GM23338 (cell line): ENCODE measurements at regions not wholly inside any gene's neighbourhood (a gene's known extent, or its start where the extent isn't known, plus 50 kb on each side); places are given as distances from the start of the nearest gene placed in this dataset.

Experiments
- ATAC-seq: fragments of 200-7000 bp; cut with Tn5 transposase; 3 replicates; pipeline ENCODE4 v1.9.1; 2020
- DNase-seq: peaks from one replicate; pipeline ENCODE4 v3.0.0-alpha.2; 2015; ENCODE audit warnings: low spot score
- H2AFZ ChIP-seq: fragments of 200-600 bp; sonication (generic); 2 replicates; pipeline ENCODE4 v1.8.0; 2016; ENCODE audit warnings: antibody characterized with exemption, mild to moderate bottlenecking, moderate library complexity
- H3F3A ChIP-seq: fragments of 200-600 bp; sonication (generic); replicated peaks from 2 replicates; pipeline ENCODE4 v1.8.0; 2017; ENCODE audit warnings: antibody characterized with exemption, mixed run types, low read depth
- H3K27ac ChIP-seq: fragments of 200-600 bp; sonication (generic); 2 replicates; pipeline ENCODE4 v1.6.1; 2016; ENCODE audit warnings: low read depth
- H3K27me3 ChIP-seq: fragments of 200-600 bp; sonication (generic); 2 replicates; pipeline ENCODE4 v1.8.0; 2016; ENCODE audit warnings: mild to moderate bottlenecking, mixed run types, moderate library complexity; ENCODE audit not compliant: insufficient read depth
- H3K36me3 ChIP-seq: fragments of 200-600 bp; sonication (generic); 2 replicates; pipeline ENCODE4 v1.8.0; 2016; ENCODE audit warnings: mild to moderate bottlenecking; ENCODE audit not compliant: insufficient read depth
- H3K4me1 ChIP-seq: fragments of 200-600 bp; sonication (generic); 2 replicates; pipeline ENCODE4 v1.8.0; 2016; ENCODE audit warnings: mild to moderate bottlenecking, moderate library complexity; ENCODE audit not compliant: insufficient read depth
- H3K4me2 ChIP-seq: fragments of 200-600 bp; sonication (generic); 2 replicates; pipeline ENCODE4 v1.7.1; 2017; ENCODE audit warnings: mixed run types
- H3K4me3 ChIP-seq: fragments of 200-600 bp; sonication (generic); 2 replicates; pipeline ENCODE4 v1.6.1; 2016; ENCODE audit warnings: mixed run types
- H3K79me2 ChIP-seq: fragments of 200-600 bp; sonication (generic); replicated peaks from 2 replicates; pipeline ENCODE4 v1.8.0; 2017; ENCODE audit warnings: mild to moderate bottlenecking; ENCODE audit not compliant: insufficient read depth
- H3K9me2 ChIP-seq: fragments of 200-600 bp; sonication (generic); 2 replicates; pipeline ENCODE4 v1.8.0; 2017; ENCODE audit not compliant: insufficient read depth
- H4K20me1 ChIP-seq: fragments of 200-600 bp; sonication (generic); replicated peaks from 2 replicates; pipeline ENCODE4 v1.8.0; 2017; ENCODE audit warnings: mild to moderate bottlenecking; ENCODE audit not compliant: insufficient read depth
- H3K27ac Mint-ChIP-seq: 2 replicates; pipeline ENCODE4 v1.8.0; 2020; ENCODE audit warnings: inconsistent platforms, mild to moderate bottlenecking, moderate library complexity, mixed read lengths
- H3K27me3 Mint-ChIP-seq: 3 replicates; pipeline ENCODE4 v1.8.0; 2022; ENCODE audit warnings: low read depth, mild to moderate bottlenecking, moderate library complexity, mixed read lengths, inconsistent platforms; ENCODE audit not compliant: insufficient read depth, poor library complexity
- H3K36me3 Mint-ChIP-seq: 3 replicates; pipeline ENCODE4 v1.8.0; 2021; ENCODE audit warnings: low read depth, mild to moderate bottlenecking, inconsistent platforms, moderate library complexity, mixed read lengths
- H3K4me1 Mint-ChIP-seq: 3 replicates; pipeline ENCODE4 v1.8.0; 2020; ENCODE audit warnings: mild to moderate bottlenecking, inconsistent platforms, mixed read lengths
- H3K4me3 Mint-ChIP-seq: 3 replicates; pipeline ENCODE4 v1.8.0; 2021; ENCODE audit warnings: moderate library complexity, mild to moderate bottlenecking, inconsistent platforms, mixed read lengths
- H3K9me3 Mint-ChIP-seq: 3 replicates; pipeline ENCODE4 v1.8.0; 2020; ENCODE audit warnings: moderate library complexity, mild to moderate bottlenecking, inconsistent platforms, mixed read lengths
- CREB1 ChIP-seq: fragments of 250-450 bp; sonication (Bioruptor Pico); IDR thresholded peaks from 2 replicates; pipeline ENCODE4 v1.5.0; 2020; ENCODE audit warnings: low read depth, mild to moderate bottlenecking, moderate library complexity
- ETS1 ChIP-seq: IDR thresholded peaks from 2 replicates; pipeline ENCODE4 v1.6.1; 2016; ENCODE audit warnings: antibody characterized with exemption
- EZH2 ChIP-seq: fragments of 200-600 bp; sonication (generic); IDR thresholded peaks from one replicate; pipeline ENCODE4 v1.8.0; 2017; ENCODE audit warnings: antibody characterized with exemption, mild to moderate bottlenecking, low read depth; ENCODE audit not compliant: unreplicated experiment
- JUNB ChIP-seq: IDR thresholded peaks from one replicate; pipeline ENCODE4 v1.6.1; 2016; ENCODE audit warnings: antibody characterized with exemption; ENCODE audit not compliant: unreplicated experiment
- POLR2AphosphoS5 ChIP-seq: IDR thresholded peaks from 2 replicates; pipeline ENCODE4 v1.6.1; 2016; ENCODE audit warnings: antibody characterized with exemption, low read depth
- STAT1 ChIP-seq: IDR thresholded peaks from one replicate; pipeline ENCODE4 v1.6.1; 2016; ENCODE audit warnings: antibody characterized with exemption; ENCODE audit not compliant: unreplicated experiment
- ZNF114 ChIP-seq: fragments of 250-450 bp; sonication (Bioruptor Pico); IDR thresholded peaks from 2 replicates; pipeline ENCODE4 v1.5.0; 2020; ENCODE audit warnings: mild to moderate bottlenecking, moderate library complexity
- ZNF331 ChIP-seq: fragments of 250-450 bp; sonication (Bioruptor Pico); IDR thresholded peaks from 2 replicates; pipeline ENCODE4 v1.5.0; 2020; ENCODE audit warnings: low read depth, mild to moderate bottlenecking, moderate library complexity
- TF ChIP-seq, protein P1 (sequence below), 2 experiments: fragments of 200-600 bp in 1 of 2; sonication (generic) in 1 of 2; conservative IDR thresholded peaks; 2 replicates each; pipeline versions ENCODE4 v1.5.1 to v1.6.1; 2016 to 2017; ENCODE audit warnings: antibody characterized with exemption in 2 of 2, low read depth in 2 of 2, mild to moderate bottlenecking in 2 of 2, moderate library complexity in 1 of 2
- TF ChIP-seq, protein P2 (sequence below): fragments of 250-450 bp; sonication (Bioruptor Pico); IDR thresholded peaks from 2 replicates; pipeline ENCODE4 v1.5.0; 2020; ENCODE audit warnings: mild to moderate bottlenecking, moderate library complexity

DNA sequence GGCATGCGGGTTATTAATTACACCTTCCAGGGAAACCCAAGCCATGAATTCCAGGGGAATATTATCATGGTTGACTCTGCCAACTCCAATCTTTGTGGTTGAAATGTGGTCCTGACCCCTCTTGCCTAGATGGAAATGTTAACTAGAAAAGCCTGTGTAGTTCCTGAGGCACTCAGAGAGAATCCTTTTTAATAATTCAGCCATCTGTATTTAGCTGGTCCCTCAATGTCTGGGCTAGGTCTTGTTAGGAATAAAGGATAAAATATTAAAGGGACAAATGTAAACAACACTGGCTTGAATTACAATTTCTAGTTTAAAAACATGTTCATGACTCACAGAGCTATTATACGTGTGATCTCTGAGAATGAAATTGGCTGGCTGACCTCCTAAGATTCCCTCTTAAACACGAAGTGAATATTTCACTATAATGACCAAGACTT, 435.2 kb upstream of the SUCLG2 start:
- H3K4me1 ChIP-seq, result no peaks in the 10 kb centered on the region
- H2AFZ ChIP-seq, result no peak overlapping the region
- TF ChIP-seq POLR2AphosphoS5 (no peak), ZNF331 (CRISPR knock-in tag) (no peak), EZH2 (no peak), ZNF114 (CRISPR knock-in tag) (no peak)
- TF ChIP-seq, protein P1, sequence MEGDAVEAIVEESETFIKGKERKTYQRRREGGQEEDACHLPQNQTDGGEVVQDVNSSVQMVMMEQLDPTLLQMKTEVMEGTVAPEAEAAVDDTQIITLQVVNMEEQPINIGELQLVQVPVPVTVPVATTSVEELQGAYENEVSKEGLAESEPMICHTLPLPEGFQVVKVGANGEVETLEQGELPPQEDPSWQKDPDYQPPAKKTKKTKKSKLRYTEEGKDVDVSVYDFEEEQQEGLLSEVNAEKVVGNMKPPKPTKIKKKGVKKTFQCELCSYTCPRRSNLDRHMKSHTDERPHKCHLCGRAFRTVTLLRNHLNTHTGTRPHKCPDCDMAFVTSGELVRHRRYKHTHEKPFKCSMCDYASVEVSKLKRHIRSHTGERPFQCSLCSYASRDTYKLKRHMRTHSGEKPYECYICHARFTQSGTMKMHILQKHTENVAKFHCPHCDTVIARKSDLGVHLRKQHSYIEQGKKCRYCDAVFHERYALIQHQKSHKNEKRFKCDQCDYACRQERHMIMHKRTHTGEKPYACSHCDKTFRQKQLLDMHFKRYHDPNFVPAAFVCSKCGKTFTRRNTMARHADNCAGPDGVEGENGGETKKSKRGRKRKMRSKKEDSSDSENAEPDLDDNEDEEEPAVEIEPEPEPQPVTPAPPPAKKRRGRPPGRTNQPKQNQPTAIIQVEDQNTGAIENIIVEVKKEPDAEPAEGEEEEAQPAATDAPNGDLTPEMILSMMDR (conservative IDR thresholded peaks at IDR 0.05; ENCODE audit: low read depth in 2 of 2), result no peak
- H3K9me2 ChIP-seq, result no peaks in the 10 kb centered on the region
- H3K27me3 Mint-ChIP-seq, result no peaks in the 10 kb centered on the region
- H3K4me3 ChIP-seq, result no peak overlapping the region
- H3K36me3 ChIP-seq, result no peaks in the 10 kb centered on the region
- ATAC-seq, result no peak
- no peaks in the 10 kb centered on the region for H3K79me2 ChIP-seq
- H3K4me2 ChIP-seq, result no peak overlapping the region
- no peaks in the 10 kb centered on the region for H3K36me3 Mint-ChIP-seq
- no peaks in the 10 kb centered on the region for H3K27me3 ChIP-seq
- no peaks in the 10 kb centered on the region for H4K20me1 ChIP-seq
- H3K27ac ChIP-seq, result no peak overlapping the region
- no peak overlapping the region for H3K4me3 Mint-ChIP-seq
- H3K4me1 Mint-ChIP-seq, result no peaks in the 10 kb centered on the region
- no peak overlapping the region for H3K27ac Mint-ChIP-seq
- no peaks in the 10 kb centered on the region for H3K9me3 Mint-ChIP-seq
- no peak for DNase-seq
- no peaks in the 10 kb centered on the region for H3F3A ChIP-seq

DNA sequence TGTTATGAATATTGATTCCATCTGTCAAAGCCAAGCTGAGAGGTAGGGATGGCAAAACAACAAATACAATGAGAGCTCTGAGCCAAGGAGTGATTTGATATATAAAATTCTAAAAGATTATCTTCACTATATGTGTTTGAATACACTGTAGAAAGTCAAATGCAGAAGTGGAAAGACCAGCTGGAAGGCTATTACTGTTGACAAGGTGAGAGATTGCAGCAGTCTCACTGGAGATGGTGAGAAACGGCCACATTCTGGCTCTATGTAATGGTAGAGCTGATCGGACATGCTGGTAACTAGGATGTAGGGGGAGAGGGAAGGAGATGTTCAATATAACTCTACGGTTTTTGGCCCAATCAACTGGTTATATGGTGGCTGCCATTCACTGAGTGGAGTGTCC, 434.2 kb upstream of the SUCLG2 start:
- Histone ChIP-seq H3K27ac (no peak overlapping the region), H2AFZ (no peak overlapping the region), H4K20me1 (no peaks in the 10 kb centered on the region), H3F3A (no peaks in the 10 kb centered on the region), H3K4me1 (no peaks in the 10 kb centered on the region), H3K27me3 (no peaks in the 10 kb centered on the region), H3K79me2 (no peaks in the 10 kb centered on the region), H3K4me3 (no peak overlapping the region), H3K36me3 (no peaks in the 10 kb centered on the region), H3K4me2 (no peak overlapping the region), H3K9me2 (no peaks in the 10 kb centered on the region)
- H3K4me1 Mint-ChIP-seq, result no peaks in the 10 kb centered on the region
- H3K27me3 Mint-ChIP-seq, result no peaks in the 10 kb centered on the region
- H3K27ac Mint-ChIP-seq, result no peak overlapping the region
- H3K4me3 Mint-ChIP-seq, result no peak overlapping the region
- TF ChIP-seq STAT1, result no peak
- no peak for TF ChIP-seq ETS1
- ATAC-seq, result no peak
- DNase-seq, result no peak
- no peaks in the 10 kb centered on the region for H3K36me3 Mint-ChIP-seq
- H3K9me3 Mint-ChIP-seq, result no peaks in the 10 kb centered on the region

DNA sequence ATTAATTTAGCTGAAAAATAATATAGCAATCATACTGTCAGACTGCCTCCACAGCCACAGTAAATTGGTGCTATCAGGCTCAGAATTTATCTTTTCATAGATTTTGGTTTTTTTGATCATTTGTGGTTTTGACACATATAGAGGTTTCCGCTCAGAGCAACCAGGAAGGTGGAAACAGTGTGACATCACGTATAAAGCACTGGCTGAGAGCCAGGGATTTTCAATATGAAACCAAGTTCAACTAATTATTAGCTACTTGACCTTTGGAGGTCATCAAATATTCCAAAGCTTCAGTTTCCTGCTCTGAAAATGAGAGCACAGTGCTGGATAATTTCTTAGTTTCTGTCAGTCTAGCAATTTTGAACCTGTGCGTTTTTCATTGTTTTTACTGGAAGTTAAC, 433.8 kb upstream of the SUCLG2 start:
- no peaks in the 10 kb centered on the region for H4K20me1 ChIP-seq
- no peak overlapping the region for H2AFZ ChIP-seq
- Mint-ChIP-seq H3K9me3 (no peaks in the 10 kb centered on the region), H3K27ac (no peak overlapping the region), H3K4me3 (no peak overlapping the region), H3K27me3 (no peaks in the 10 kb centered on the region), H3K36me3 (no peaks in the 10 kb centered on the region), H3K4me1 (no peaks in the 10 kb centered on the region)
- no peaks in the 10 kb centered on the region for H3K36me3 ChIP-seq
- H3K4me1 ChIP-seq, result no peaks in the 10 kb centered on the region
- H3K4me3 ChIP-seq, result no peak overlapping the region
- H3F3A ChIP-seq, result no peaks in the 10 kb centered on the region
- H3K9me2 ChIP-seq, result no peaks in the 10 kb centered on the region
- H3K27ac ChIP-seq, result no peak overlapping the region
- no peaks in the 10 kb centered on the region for H3K79me2 ChIP-seq
- H3K4me2 ChIP-seq, result no peak overlapping the region
- ATAC-seq, result no peak
- no peak for DNase-seq
- H3K27me3 ChIP-seq, result no peaks in the 10 kb centered on the region
- TF ChIP-seq POLR2AphosphoS5, result no peak
- no peak for TF ChIP-seq CREB1 (CRISPR knock-in tag)
- no peak for TF ChIP-seq JUNB
- TF ChIP-seq, protein P2, sequence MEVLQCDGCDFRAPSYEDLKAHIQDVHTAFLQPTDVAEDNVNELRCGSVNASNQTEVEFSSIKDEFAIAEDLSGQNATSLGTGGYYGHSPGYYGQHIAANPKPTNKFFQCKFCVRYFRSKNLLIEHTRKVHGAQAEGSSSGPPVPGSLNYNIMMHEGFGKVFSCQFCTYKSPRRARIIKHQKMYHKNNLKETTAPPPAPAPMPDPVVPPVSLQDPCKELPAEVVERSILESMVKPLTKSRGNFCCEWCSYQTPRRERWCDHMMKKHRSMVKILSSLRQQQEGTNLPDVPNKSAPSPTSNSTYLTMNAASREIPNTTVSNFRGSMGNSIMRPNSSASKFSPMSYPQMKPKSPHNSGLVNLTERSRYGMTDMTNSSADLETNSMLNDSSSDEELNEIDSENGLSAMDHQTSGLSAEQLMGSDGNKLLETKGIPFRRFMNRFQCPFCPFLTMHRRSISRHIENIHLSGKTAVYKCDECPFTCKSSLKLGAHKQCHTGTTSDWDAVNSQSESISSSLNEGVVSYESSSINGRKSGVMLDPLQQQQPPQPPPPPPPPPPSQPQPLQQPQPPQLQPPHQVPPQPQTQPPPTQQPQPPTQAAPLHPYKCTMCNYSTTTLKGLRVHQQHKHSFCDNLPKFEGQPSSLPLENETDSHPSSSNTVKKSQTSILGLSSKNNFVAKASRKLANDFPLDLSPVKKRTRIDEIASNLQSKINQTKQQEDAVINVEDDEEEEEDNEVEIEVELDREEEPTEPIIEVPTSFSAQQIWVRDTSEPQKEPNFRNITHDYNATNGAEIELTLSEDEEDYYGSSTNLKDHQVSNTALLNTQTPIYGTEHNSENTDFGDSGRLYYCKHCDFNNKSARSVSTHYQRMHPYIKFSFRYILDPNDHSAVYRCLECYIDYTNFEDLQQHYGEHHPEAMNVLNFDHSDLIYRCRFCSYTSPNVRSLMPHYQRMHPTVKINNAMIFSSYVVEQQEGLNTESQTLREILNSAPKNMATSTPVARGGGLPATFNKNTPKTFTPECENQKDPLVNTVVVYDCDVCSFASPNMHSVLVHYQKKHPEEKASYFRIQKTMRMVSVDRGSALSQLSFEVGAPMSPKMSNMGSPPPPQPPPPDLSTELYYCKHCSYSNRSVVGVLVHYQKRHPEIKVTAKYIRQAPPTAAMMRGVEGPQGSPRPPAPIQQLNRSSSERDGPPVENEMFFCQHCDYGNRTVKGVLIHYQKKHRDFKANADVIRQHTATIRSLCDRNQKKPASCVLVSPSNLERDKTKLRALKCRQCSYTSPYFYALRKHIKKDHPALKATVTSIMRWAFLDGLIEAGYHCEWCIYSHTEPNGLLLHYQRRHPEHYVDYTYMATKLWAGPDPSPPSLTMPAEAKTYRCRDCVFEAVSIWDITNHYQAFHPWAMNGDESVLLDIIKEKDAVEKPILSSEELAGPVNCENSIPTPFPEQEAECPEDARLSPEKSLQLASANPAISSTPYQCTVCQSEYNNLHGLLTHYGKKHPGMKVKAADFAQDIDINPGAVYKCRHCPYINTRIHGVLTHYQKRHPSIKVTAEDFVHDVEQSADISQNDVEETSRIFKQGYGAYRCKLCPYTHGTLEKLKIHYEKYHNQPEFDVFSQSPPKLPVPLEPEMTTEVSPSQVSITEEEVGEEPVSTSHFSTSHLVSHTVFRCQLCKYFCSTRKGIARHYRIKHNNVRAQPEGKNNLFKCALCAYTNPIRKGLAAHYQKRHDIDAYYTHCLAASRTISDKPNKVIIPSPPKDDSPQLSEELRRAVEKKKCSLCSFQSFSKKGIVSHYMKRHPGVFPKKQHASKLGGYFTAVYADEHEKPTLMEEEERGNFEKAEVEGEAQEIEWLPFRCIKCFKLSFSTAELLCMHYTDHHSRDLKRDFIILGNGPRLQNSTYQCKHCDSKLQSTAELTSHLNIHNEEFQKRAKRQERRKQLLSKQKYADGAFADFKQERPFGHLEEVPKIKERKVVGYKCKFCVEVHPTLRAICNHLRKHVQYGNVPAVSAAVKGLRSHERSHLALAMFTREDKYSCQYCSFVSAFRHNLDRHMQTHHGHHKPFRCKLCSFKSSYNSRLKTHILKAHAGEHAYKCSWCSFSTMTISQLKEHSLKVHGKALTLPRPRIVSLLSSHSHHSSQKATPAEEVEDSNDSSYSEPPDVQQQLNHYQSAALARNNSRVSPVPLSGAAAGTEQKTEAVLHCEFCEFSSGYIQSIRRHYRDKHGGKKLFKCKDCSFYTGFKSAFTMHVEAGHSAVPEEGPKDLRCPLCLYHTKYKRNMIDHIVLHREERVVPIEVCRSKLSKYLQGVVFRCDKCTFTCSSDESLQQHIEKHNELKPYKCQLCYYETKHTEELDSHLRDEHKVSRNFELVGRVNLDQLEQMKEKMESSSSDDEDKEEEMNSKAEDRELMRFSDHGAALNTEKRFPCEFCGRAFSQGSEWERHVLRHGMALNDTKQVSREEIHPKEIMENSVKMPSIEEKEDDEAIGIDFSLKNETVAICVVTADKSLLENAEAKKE (CRISPR knock-in tag), result no peak
